OCI-LY7 (cell line): ENCODE measurements at regions not wholly inside any gene's neighbourhood (a gene's known extent, or its start where the extent isn't known, plus 50 kb on each side); places are given as distances from the start of the nearest gene placed in this dataset.

Source experiments
- EZH2phosphoT487 ChIP-seq: fragments of 200-600 bp; sonication (generic); IDR thresholded peaks from 2 replicates; pipeline ENCODE4 v1.6.1; 2018; ENCODE audit warnings: low read depth, borderline replicate concordance, mild to moderate bottlenecking, mixed run types, antibody characterized with exemption, low read length, moderate library complexity, mixed read lengths
- TF ChIP-seq, protein P1 (sequence below): fragments of 200-600 bp; sonication (generic); conservative IDR thresholded peaks from 2 replicates; pipeline ENCODE4 v1.5.1; 2014; ENCODE audit warnings: mild to moderate bottlenecking, antibody characterized with exemption, low read length, moderate library complexity, mixed read lengths

DNA sequence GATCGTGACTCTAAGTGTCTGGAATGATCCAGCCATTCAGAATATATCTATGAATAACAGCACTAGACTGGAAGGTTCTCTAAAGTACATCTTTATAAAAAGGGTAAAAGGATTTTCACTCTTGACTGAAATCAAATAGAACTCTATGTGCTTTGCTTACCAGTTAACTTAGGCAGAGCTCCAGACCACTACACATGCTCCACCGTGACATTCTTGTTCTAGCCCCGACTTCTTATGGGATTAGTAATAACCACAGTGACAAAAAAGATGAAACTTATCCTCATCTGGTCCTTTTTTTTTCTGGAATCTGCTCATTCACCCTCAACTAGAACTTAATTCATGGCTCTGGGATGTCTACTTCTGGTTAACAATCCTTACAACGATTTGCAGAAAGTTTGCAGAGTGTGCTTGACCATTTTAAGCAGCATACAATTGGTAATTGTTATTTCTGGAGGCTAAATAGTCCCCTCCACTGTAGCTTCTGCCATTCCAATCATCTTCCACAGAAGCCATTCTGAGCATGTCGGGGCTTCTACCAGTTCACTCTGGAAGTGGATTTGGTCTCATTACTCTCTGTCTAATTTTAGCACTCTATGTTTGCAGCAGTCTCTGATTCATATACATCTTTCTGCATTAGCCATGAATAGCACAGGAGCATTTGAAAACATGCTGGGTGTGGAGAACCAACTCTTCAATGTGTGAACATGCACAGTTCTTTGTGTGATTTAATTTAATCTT lies 163.7 kb upstream of the CDC14C start:
- TF ChIP-seq, protein P1, sequence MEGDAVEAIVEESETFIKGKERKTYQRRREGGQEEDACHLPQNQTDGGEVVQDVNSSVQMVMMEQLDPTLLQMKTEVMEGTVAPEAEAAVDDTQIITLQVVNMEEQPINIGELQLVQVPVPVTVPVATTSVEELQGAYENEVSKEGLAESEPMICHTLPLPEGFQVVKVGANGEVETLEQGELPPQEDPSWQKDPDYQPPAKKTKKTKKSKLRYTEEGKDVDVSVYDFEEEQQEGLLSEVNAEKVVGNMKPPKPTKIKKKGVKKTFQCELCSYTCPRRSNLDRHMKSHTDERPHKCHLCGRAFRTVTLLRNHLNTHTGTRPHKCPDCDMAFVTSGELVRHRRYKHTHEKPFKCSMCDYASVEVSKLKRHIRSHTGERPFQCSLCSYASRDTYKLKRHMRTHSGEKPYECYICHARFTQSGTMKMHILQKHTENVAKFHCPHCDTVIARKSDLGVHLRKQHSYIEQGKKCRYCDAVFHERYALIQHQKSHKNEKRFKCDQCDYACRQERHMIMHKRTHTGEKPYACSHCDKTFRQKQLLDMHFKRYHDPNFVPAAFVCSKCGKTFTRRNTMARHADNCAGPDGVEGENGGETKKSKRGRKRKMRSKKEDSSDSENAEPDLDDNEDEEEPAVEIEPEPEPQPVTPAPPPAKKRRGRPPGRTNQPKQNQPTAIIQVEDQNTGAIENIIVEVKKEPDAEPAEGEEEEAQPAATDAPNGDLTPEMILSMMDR: no peak
- no peak for TF ChIP-seq EZH2phosphoT487
